ENCODE measurements at regions not wholly inside any gene's neighbourhood (a gene's known extent, or its start where the extent isn't known, plus 50 kb on each side); places are given as distances from the start of the nearest gene placed in this dataset.

GRCh38 chr13:76223999-76224398 is 587.9 kb downstream of the LMO7 start:
- no peaks in the 10 kb centered on the region for H3K4me1 ChIP-seq (ENCODE audit: low read length)
- H3K9me3 ChIP-seq (ENCODE audit: insufficient read depth, low read length), result no peaks in the 10 kb centered on the region
- no peak overlapping the region for H3K4me2 ChIP-seq (ENCODE audit: low read length)
- H4K20me1 ChIP-seq (ENCODE audit: insufficient read depth, low read length), result no peaks in the 10 kb centered on the region
- no peak overlapping the region for H3K27ac ChIP-seq (ENCODE audit: low read length)
- no peak overlapping the region for H2AFZ ChIP-seq (ENCODE audit: low read depth, low read length)
- no peaks in the 10 kb centered on the region for H3K36me3 ChIP-seq (replicated peaks; ENCODE audit: low read depth, low read length)
- H3K79me2 ChIP-seq (ENCODE audit: low read length), result no peaks in the 10 kb centered on the region
- H3K4me3 ChIP-seq (ENCODE audit: low read length), result no peak overlapping the region
- no peak overlapping the region for H3K9ac ChIP-seq (ENCODE audit: low read length)
- no peak for TF ChIP-seq CTCF (IDR thresholded peaks at IDR 0.05; ENCODE audit: low read depth, low read length)
- TF ChIP-seq EZH2phosphoT487 (IDR thresholded peaks at IDR 0.05; ENCODE audit: low read depth), result no peak
- H3K27me3 ChIP-seq (ENCODE audit: low read depth, low read length), result no peaks in the 10 kb centered on the region

GRCh38 chr13:76223565-76223964 is 587.4 kb downstream of the LMO7 start:
- H3K9me3 ChIP-seq (ENCODE audit: insufficient read depth, low read length), result no peaks in the 10 kb centered on the region
- H3K4me3 ChIP-seq (ENCODE audit: low read length), result no peak overlapping the region
- no peaks in the 10 kb centered on the region for H3K36me3 ChIP-seq (replicated peaks; ENCODE audit: low read depth, low read length)
- H4K20me1 ChIP-seq (ENCODE audit: insufficient read depth, low read length), result no peaks in the 10 kb centered on the region
- no peak overlapping the region for H3K9ac ChIP-seq (ENCODE audit: low read length)
- H2AFZ ChIP-seq (ENCODE audit: low read depth, low read length), result no peak overlapping the region
- H3K4me1 ChIP-seq (ENCODE audit: low read length), result no peaks in the 10 kb centered on the region
- no peaks in the 10 kb centered on the region for H3K27me3 ChIP-seq (ENCODE audit: low read depth, low read length)
- no peak overlapping the region for H3K4me2 ChIP-seq (ENCODE audit: low read length)
- TF ChIP-seq EZH2phosphoT487 (IDR thresholded peaks at IDR 0.05; ENCODE audit: low read depth) (no peak), CTCF (IDR thresholded peaks at IDR 0.05; ENCODE audit: low read depth, low read length) (peak; percentile 18; the same call in 1 of the 2 replicates)
- H3K27ac ChIP-seq (ENCODE audit: low read length), result no peak overlapping the region
- no peaks in the 10 kb centered on the region for H3K79me2 ChIP-seq (ENCODE audit: low read length)

GRCh38 chr13:76222511-76222910 is 586.4 kb downstream of the LMO7 start:
- no peak overlapping the region for H3K4me2 ChIP-seq (ENCODE audit: low read length)
- H3K36me3 ChIP-seq (replicated peaks; ENCODE audit: low read depth, low read length), result no peaks in the 10 kb centered on the region
- H3K27ac ChIP-seq (ENCODE audit: low read length), result no peak overlapping the region
- H3K4me3 ChIP-seq (ENCODE audit: low read length), result no peak overlapping the region
- H3K4me1 ChIP-seq (ENCODE audit: low read length), result no peaks in the 10 kb centered on the region
- no peak overlapping the region for H2AFZ ChIP-seq (ENCODE audit: low read depth, low read length)
- no peaks in the 10 kb centered on the region for H3K79me2 ChIP-seq (ENCODE audit: low read length)
- H3K9ac ChIP-seq (ENCODE audit: low read length), result no peak overlapping the region
- no peaks in the 10 kb centered on the region for H3K9me3 ChIP-seq (ENCODE audit: insufficient read depth, low read length)
- TF ChIP-seq EZH2phosphoT487 (IDR thresholded peaks at IDR 0.05; ENCODE audit: low read depth), result no peak
- TF ChIP-seq CTCF (IDR thresholded peaks at IDR 0.05; ENCODE audit: low read depth, low read length), result no peak
- H3K27me3 ChIP-seq (ENCODE audit: low read depth, low read length), result no peaks in the 10 kb centered on the region
- H4K20me1 ChIP-seq (ENCODE audit: insufficient read depth, low read length), result no peaks in the 10 kb centered on the region

- Histone ChIP-seq H4K20me1 (ENCODE audit: insufficient read depth, low read length) (no peaks in the 10 kb centered on the region), H3K4me1 (ENCODE audit: low read length) (peaks cover 10% of the 10 kb centered on the region; the same call in 1 of the 2 replicates), H3K27ac (ENCODE audit: low read length) (no peak overlapping the region), H3K27me3 (ENCODE audit: low read depth, low read length) (no peaks in the 10 kb centered on the region), H3K36me3 (replicated peaks; ENCODE audit: low read depth, low read length) (no peaks in the 10 kb centered on the region), H3K79me2 (ENCODE audit: low read length) (no peaks in the 10 kb centered on the region), H3K9ac (ENCODE audit: low read length) (no peak overlapping the region), H3K9me3 (ENCODE audit: insufficient read depth, low read length) (no peaks in the 10 kb centered on the region), H2AFZ (ENCODE audit: low read depth, low read length) (no peak overlapping the region), H3K4me3 (ENCODE audit: low read length) (no peak overlapping the region), H3K4me2 (ENCODE audit: low read length) (no peak overlapping the region)
- no peak for TF ChIP-seq CTCF (IDR thresholded peaks at IDR 0.05; ENCODE audit: low read depth, low read length)
- TF ChIP-seq EZH2phosphoT487 (IDR thresholded peaks at IDR 0.05; ENCODE audit: low read depth), result no peak
These were observed 580.6 kb downstream of the LMO7 start for GRCh38 chr13:76216729-76217128.
